HG02588 (cell line): ENCODE measurements at regions not wholly inside any gene's neighbourhood (a gene's known extent, or its start where the extent isn't known, plus 50 kb on each side); places are given as distances from the start of the nearest gene placed in this dataset.
"Not testable (repeated sequence)": the region's sequence is repeated elsewhere in the genome, so short reads cannot be mapped to it uniquely, and the experiment has no call there.

ENCODE experiments used
- ATAC-seq: cut with Tn5 transposase; IDR thresholded peaks from one replicate; pipeline ENCODE4 v1.9.1; 2021; ENCODE audit warnings: mild to moderate bottlenecking, moderate library complexity; ENCODE audit not compliant: unreplicated experiment

DNA sequence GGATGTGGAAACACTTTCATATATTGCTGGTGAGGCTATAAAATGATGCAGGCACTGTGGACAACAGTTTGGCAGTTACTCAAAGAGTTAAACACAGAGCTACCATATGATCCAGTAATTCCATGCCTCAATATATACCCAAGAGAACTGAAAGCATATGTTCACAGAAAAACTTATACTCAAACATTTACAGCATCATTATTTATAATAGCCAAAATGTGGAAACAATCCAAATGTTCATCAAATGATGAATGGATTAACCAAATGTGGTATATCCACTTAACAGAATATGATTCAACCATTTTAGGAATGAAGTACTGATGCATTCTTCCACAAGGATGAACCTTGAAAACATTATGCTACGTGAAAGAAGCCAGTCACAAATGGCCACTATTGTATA, 603.8 kb downstream of the IQCM start:
- ATAC-seq: no peak

DNA sequence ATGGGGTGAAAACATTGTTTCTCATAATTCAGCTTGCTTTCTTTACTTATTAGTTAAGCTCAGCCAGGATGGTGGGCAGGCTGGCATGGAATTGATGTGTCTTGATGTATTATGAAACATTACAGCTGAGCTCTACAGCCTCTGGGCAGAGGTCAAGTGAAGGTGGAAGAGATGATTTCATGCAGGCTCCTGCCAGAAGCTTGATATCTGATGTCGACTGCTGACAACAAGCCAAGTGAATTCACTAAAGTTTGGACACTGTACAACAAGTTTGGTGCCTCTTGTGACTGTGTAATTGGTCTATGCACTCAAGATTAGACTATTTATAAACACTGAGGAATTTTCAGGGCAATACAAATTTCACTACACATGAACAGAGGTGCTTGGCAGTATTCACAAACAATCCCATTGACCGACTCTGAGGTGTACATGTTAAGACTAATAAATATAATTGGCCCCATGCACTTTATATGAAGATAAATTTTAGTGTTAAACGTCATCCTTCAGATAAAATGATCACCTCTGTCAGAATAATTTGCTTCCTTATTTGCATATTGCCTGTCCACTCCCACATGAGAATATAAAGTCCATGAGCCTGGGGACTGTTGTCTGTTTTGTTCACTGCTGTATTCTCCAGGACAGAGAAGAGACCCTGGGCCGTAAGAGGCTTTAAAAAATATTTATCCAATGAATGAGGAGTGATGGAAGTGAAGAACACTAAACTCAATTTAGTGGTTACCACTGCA, 612.2 kb downstream of the IQCM start:
- ATAC-seq: no peak

DNA sequence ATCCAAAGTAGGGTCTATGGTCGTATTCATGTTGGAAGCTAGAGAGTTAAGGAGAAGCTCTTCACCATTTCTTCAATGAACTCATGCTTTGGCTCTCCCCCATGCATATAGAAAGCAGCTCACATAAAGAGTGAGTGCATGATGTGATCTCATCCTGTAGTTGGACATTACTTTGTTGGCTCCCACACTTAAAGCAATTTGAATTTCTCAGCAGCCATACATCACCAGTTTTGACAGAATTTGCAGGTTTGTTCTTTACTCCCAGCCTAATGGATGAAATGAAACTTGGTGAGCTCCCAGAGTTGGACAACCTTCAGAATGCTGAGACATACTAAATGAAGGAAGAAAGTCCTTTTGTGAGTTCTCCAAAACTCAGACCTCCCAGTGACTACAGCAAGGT, 613.5 kb downstream of the IQCM start:
- ATAC-seq: no peak

DNA sequence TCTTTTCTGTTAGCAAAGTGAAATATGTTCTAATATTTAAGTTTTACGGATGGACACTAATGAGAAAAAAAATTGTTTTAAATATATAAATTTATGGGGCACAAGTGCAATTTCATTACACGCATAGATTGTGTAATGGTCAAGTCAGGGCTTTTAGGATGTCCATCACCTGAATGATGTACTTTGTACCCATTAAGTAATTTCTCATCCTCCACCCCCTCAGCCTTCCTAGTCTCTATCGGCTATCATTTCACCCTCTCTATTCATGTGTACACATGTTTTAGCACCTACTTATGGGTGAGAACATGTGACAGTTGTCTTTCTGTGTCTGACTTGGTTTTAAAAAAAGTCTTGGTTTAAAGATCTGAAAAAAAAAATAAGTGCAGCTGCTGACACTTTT, 616.0 kb downstream of the IQCM start:
- no peak for ATAC-seq

DNA sequence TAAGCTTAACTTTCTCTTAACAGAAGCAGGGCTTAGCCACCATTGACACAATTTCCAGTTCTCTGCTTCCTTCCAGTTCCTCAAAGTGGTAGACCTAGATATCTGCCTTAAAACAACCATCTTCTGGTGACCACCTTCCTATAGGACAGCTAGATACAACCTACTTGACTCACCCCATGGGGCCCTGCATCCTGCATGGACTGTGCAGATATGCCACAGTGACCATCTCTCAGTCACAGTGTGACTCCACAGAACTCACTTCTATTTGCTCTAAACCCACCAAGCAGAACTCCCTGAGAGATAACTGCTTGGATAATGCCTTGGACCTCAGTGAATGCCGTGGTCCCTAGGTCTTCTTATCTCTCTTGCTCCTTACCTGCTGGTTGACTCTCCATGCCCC, 621.6 kb downstream of the IQCM start:
- ATAC-seq: no peak

DNA sequence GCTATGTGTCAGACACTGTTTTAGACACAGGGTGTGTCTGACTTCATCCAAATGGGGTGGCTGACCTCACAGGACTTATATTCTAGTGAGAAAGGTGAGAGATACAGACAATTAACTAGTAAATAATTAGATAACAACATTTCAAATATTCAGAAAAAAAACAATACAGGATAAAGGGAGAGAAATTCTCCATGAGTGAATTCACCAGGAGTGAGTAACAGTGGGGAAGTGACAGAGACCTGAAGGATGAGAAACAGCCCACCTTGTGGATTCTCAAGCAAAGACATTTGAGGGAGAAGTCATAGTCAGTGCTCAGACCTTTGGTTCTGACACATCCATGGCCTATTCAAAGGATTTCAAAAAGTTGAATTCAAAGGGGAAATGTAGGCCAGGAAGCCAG, 627.9 kb downstream of the IQCM start:
- no peak for ATAC-seq

DNA sequence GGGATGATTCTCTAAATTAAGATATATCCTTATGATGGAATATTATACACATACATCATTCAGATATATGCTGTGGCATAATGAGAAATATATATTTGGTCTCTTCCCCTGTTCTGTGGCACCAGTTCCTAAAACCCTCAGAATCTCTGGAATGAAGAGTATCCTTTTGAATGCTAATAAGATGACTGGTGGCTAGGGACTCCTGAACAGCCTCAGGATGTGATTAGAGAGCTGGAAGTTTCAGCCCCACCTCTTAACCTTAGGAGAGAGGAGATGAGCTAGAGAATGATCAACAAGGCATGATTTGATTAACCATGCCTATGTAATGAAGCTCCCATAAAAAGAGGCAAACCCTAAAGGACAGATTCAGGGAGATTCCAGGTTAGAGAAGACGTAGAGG, 632.0 kb downstream of the IQCM start:
- ATAC-seq: no peak

DNA sequence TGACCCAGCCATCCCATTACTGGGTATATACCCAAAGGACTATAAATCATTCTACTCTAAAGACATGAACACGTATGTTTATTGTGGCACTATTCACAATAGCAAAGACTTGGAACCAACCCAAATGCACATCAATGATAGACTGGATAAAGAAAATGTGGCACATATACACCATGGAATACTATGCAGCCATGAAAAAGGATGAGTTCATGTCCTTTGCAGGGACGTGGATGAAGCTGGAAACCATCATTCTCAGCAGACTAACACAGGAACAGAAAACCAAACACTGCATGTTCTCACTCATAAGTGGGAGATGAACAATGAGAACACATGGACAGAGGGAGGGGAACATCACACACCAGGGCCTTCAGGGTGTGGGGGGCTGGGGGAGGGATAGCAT, 634.2 kb downstream of the IQCM start:
- ATAC-seq: not testable (repeated sequence)

DNA sequence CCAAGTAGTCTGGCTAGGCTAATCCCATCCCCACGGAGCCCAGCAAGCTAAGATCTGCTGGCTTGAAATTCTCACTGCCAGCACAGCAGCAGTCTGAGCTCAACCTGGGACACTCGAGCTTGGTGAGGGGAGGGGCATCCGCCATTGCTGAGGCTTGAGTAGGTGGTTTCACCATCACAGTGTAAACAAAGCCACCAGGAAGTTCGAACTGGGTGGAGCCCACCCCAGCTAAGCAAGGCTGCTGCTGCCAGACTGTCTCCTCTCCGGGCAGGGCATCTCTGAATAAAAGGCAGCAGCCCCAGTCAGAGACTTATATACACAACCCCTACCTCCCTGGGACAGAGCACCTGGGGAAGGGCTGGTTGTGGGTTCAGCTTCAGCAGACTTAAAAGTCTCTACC, 639.6 kb downstream of the IQCM start:
- ATAC-seq: no peak

DNA sequence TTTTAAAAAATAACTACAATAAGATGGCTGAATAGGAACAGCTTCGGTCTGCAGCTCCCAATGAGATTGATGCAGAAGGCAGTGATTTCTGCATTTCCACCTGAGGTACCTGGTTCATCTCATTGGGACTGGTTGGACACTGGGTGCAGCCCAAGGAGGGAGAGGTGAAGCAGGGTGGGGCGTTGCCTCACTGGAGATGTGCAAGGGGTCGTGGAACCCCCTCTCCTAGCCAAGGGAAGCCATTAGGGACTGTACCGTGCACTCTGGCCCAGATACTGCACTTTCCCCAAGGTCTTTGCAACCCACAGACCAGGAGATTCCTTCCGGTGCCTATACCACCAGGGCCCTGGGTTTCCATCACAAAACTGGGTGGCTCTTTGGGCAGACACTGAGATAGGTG, 640.1 kb downstream of the IQCM start:
- no peak for ATAC-seq

DNA sequence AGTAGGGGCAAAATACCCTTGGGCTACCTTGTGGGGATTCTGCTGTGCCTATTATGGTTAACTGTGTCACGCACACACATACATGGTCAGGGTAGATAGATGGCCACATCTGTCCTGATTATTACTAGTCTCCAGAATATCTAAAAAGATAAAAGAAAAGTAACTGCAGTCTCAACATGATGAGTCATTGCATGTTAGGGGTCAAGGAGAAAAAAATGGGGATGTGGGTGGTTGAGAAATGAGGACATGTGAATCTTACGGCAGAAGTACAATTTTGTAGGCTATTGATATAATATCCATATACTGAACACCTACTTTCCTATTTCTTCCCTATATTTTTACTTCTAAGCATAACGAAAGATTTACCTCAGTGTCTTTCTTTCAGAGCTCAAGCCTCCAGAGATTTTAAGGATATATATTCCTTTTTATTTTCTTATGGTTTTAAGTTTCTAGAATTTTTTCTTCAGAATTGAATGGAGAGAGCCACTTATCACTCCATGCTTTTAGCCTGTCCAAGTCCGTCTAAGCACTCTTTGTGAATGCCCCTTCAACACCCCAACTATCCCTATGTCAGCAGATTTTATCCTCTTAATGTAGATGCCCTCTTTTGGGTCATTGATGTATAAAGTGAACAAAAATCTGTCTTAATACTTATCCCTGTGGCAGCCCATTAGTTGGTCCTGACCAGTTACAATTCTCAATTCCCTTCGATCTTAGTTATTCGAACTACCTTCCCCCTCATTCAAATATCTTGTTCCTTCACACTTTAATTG, 642.2 kb downstream of the IQCM start:
- ATAC-seq: no peak

DNA sequence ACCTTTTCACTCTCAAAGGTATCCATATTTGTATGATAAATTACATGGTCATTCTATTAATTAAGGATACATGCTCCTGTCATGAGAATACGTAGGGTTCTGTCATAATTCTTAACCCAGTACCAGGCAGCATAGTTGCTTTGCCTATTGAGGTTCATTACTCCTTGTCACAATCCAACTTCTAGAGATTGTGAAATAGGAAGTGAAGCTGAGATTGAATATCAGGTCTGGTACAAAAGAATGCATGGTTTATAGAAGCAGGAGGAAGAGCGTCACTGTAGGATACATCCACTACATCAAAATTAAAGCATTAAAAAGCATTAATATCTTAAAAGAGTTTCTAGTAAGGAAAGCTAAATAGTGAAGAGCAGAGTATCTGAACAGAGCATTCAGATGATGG, 647.0 kb downstream of the IQCM start:
- no peak for ATAC-seq

DNA sequence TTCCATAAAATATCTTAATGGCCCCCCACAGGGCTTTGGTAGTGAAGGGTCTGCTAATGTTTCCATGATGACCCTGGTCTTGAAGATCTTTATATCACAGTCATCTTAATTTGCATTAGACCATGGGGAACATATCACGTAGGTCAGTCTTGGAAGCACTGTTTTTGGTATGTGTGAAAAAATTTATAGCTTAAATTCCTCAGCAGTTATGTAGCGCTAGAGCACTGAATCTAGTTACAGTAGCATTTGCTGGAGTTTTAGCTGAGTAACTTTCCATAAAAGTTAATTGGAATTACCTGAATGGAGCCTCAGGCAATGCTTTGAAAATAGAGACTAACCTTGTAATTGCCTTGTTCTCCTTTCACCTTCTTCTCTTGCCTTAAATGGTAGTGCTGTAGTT, 648.8 kb downstream of the IQCM start:
- ATAC-seq: no peak

DNA sequence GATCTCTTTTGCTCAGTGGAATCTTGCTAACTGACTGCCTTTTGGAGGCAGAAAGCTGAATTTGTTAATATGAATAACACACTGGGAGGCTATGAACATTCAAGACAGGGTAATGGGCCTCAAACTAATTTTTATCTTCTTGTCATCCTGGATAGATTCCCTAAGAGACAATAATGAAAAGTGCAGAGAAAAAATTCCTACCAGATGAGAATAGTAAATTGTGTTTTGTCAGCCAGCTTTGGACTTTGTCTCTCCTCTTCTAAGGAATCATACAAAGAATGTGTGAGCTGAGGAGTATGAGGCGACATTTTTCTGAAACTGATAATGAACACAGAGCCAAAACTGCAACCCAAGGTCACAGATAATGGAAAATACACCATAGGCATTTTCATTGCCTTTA, 649.3 kb downstream of the IQCM start:
- no peak for ATAC-seq

DNA sequence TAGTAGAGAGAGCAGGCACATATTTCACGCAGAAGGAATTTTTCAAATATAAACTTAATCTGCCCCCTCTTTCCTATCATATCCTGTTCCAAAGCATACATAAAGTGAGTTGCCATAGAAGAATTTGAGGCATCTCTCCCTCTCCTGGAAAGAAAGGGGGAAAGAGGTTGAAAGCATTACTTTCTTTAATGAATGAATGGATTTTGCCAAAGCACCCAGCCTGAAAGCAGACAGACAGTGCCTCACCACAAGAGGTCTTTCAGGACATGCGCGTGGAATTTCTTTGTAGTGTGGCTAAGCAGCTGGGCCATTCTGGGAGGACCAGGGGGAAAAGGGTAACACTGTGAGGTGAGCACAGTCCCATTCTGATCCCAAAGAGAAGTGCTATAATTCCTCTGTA, 651.4 kb downstream of the IQCM start:
- ATAC-seq: no peak

DNA sequence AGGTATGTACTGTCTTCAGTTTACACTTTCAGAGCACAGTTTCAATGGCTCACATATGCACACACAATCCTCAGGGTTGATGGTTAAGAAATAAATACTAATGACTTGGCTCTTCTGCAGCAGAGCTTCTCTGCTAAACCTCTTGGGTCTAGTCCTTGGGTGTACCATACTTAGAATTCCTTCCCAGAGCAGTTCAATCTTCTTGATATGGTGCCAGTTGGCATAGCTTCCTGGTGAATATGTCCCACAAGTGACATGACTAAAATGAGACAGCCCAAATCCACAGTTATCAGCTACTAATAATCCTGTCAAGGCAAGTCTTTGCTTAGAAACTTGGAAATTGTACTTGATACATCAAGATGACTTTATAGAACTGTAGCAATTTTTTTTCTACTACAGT, 654.4 kb downstream of the IQCM start:
- ATAC-seq: no peak

DNA sequence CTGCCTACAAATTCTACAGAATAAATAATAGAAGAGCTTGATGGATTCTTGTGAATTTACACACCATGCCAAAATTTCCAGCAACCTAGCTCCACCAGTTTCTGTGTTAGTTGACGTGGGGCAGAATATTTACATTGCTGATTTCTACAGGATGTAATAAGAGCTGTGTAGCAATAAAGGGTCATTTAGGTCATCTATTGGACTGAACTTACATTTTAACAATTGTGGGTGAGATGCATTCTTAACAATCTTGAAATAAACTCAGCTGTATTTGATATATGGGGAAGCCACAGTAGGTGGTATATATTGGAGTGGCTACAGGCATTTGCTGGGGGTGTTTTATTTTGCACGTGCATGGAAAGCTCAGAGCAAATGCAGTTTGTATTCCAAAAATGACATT, 655.3 kb downstream of the IQCM start:
- ATAC-seq: no peak

DNA sequence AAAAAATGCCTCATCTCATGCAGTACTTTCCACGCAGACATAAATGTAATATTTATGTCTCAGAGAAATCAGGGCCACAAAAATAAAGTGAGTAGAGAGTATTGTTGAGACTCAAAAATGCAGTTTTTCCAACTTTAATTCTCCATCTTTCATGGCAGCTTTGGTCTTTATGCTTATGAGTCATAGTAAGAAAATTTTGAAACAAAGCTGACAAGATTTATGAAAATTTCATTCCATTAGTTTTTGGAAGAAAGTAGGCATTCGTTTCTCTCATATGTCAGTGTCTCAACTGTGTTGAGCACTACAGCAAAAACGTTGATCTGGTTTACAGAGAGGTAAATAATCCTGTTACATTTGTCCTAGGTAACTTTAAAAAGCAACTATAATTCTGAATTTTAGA, 656.8 kb downstream of the IQCM start:
- ATAC-seq: no peak

DNA sequence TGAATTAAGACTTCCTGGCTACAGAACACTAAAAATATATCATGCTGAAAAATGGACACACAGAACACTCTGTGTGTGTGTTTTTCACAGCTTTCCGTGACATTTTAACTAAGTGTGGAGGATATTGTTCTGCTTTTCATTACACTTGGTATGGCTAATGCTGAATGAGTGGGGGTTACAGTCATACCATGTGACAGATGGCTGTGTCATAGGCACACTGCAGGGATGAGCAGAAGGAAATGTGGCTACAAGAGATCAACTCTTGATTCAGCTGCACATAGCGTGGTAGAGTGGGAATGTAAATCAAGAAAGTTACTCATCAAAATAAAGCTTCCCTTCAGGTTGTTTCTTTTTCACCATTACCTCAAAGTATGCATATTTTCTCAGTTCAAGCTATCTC, 669.8 kb downstream of the IQCM start:
- no peak for ATAC-seq

DNA sequence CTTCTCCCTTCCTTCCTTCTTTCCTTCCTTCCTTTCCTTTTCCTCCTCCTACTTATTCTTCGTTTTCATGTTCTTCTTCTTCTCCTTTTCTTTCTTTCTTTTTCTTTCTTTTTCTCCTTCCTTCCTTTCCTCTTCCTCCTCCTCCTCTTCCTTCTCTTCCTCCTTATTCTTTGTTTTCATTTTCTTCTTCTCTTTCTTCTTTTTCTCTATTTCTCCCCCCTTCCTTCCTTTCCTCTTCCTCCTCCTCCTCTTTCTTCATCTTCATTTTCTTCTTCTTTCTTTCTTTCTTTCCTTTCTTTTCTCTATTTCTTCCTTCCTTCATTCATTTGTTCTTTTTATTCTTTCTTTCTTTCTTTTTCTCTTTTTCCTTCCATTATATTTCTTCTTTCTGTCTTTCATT, 671.6 kb downstream of the IQCM start:
- ATAC-seq: no peak

DNA sequence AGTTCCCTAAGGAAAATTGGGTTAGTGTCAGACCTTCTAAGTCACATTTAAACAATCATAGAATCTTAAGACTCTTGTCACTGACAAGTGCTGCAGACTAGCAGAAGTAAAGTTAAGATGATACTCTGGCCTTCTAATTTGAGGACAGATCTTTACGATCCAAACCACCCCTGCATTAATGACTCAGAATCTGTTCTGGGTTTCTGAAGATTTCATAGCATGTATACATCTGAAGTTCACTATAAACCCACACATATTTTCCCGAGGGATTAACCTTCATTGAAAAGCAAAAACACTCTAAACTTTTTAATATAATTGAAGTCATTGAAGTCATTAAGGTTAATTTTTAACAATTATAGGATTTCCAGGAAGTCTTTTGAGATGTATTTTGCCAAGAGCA, 674.3 kb downstream of the IQCM start:
- ATAC-seq: no peak

DNA sequence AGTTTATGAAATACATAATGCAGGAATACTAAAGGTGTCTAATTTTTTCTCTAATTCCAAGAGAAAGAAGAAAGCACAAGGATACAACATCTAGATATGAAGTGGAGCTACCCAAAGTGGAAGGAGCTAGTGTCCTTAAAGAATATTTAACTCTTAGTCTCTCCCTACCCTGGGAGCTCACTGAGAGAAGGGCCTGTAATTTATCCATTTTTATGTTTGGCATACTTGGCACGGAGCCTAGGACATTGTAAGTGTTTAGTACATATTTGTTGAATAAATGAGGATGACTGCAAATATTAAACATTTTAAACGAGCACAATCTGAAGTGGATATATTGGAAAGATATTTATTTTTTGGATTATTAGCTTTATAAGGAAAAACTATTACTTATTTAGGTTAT, 674.8 kb downstream of the IQCM start:
- no peak for ATAC-seq
